Hematopoietic multipotent progenitor cell treated with erythropoietin and hydrocortisone succinate and interleukin-3 and kit ligand, for 17 days (in vitro differentiated cells): ENCODE measurements at regions not wholly inside any gene's neighbourhood (a gene's known extent, or its start where the extent isn't known, plus 50 kb on each side); places are given as distances from the start of the nearest gene placed in this dataset.

Source experiments
- DNase-seq: peaks from one replicate; pipeline ENCODE4 v3.0.0-alpha.2; 2015; ENCODE audit warnings: low spot score

DNA sequence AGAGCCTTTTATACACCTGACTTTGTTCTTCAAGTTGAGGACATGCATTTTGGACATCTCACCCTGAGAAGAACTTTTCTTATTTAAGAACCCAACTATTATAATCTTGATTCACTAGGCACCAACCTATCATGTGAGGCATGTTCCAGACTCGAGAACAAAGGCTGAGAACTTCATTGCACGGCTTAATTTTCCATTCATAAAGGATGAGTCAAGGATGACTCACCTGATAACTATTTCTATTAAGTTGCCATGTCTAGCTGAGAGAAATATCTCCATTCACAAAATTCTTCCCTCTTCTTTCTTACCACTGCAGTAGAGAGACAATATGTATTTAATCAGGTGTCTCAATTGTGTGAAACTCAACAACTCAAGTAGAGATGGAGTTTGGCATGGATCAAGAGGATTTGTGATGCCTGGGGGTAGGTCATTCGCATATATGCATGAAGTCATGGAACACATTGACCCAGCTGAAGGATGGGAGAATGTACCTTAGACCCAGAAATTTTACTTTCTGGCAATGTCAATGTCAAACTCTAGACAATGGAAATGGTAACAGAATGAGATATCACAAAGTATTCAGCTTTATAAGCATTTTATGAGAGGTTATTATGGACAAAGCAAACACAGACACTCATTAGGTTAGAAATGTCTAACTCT, 173.2 kb upstream of the PRNP start:
- DNase-seq = no peak

GRCh38 chr20:4511776-4512175, 174.5 kb upstream of the PRNP start:
- no peak for DNase-seq

GRCh38 chr20:4509825-4510522, 176.3 kb upstream of the PRNP start:
- no peak for DNase-seq

DNA sequence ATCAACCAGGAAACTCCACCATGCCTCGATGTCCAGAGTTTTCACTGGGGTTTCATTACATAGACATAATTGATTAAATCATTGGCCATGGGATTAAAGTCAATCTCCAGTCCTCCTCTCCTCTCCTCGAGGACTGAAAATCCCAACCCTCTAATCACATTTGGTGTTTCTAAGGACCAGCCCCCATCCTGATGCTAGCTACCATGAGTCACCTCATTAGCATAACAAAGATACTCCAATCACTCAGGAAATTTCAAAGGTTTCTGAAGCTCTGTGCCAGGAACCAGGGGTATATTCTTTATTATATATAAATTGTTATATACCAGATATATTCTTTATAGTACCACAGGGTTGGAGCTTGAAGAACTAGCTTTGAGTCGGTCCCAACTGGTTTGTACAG, 177.5 kb upstream of the PRNP start:
- DNase-seq = no peak

- no peak for DNase-seq
Measured at GRCh38 chr20:4507288-4507719, 179.0 kb upstream of the PRNP start.

DNA sequence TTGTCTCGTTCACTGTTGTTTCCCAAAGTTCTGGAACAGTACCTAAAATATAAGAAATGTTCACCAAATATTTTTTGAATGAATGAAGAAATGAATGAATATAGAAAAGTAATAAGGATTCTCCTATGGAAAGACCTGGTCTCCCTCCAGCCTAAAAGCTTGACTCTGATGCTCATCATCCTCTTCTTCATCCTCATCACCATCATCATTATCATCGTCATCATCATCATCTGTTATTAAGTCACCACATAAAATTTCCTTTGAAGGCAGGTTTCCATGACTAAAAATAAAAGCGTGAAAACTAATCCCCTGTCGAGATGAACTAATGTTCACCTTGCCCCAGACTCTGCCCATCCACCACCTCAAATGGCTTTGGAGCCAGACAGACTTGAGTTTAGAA, 181.4 kb upstream of the PRNP start:
- DNase-seq = no peak

GRCh38 chr20:4502756-4503155, 183.5 kb upstream of the PRNP start:
- DNase-seq = no peak

DNA sequence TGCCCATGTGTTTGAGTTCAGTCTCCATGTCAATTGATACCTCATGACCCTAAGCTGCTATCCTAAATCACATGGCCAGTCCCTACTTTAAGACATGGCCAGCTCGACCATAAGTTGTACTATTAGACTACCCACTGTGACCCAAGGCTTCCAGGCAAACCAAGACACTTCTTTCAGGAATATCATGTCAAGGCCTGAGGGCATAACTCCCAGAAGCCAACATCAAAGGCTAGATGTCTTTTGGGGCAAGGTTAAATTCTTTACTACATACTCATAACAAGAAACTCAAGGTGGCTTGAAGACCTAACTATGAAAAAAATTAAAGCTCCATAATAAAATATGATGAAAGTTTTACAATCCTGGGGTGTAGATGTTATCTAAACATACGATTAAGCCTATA, 192.9 kb upstream of the PRNP start:
- DNase-seq = no peak

GRCh38 chr20:4491643-4492042, 194.6 kb upstream of the PRNP start:
- no peak for DNase-seq

DNA sequence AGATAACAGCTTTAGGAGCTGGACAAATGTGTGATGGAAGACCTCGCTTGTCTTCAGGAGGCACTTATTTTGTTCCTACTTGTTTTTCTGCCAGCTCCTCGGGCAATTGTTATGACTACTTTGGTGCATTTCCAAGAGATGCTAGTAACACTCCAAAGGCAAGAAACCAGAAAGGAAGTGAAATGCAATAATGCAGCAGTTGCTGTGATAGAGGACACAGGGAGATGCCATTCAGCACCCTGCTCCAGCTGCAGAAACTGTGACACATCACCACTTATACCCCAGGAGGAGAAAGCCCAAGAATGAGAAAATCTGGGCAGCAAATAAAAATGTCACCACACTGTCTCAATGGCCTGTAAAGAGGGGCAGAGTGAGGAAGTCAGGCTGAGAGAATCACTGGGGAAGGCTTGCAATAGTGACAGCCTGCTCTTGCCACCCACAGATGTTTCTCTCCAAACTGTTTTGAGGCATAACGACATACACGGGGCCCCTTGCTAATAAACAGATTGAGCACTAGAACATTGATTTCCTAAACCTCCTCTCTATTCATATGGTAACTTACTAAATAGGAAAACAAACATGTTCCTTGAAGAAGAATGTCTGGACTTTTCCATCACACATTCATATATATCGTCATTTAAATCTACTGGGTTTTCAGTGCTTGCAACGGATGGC, 195.5 kb upstream of the PRNP start:
- no peak for DNase-seq

DNA sequence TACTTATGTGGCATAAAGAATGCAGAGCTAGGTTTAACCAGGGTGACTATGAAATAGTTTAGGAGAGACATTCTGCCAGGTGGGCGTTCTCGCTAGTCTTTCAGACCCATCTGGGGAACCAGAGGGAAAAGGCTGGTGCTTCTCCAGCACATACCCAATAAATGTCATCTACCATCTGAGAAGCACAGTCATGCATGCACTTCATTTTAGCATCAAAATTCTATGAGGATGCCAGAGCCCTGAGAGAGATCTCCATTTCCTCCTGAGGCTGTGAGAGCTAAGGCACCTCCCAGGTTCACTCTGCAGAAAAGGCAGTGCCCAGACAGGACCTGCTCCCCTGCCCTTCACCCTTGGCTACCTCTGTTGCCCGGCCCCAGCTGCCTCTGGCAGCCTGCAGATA, 196.2 kb upstream of the PRNP start:
- DNase-seq = no peak

DNA sequence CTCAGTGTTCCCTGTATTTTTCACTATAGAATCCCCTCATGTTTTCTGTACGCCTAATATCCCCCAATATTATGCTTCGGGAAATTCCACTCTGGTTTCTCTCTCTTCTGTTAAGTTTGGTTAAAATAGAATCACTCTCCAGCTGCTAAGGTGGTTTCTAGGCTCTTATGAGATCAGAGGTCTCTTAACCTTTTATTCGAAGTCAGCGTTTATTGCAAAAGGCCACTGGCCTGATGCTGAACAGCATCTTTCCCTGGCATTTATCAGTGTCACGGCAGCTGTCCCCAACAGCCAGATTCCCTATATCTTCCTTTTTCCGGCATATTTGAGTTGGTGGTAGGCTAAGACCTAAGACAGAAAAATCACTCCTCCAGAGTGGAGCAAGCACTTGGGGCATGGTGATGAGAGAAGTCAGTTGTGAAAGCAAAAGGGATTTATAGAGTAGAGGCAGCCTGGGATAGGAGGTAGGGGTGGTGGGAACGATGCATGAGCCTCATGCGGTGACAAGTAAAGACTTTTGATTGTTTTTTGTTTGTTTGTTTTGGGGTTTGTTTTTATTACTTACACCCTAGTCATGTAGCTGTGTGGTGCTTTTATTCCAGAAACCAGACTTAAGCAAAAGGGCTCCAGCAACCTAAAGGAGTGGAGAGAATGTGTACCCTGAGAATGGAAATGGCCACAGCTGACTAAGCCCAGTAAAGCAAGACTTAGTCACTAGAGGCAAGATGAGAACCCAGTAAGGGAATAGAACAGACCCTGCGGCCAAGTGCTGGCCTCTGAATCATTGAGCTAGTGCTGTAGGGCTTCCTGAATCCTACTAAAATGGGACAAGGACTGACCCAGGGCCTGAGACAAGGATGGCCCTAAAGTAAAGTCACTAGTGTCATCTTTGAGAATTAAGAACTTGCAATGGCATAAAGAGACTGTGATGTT, 197.6 kb upstream of the PRNP start:
- DNase-seq = no peak

GRCh38 chr20:4484379-4484997, 201.8 kb upstream of the PRNP start:
- DNase-seq = no peak

- no peak for DNase-seq
Measured at GRCh38 chr20:4483961-4484360, 202.3 kb upstream of the PRNP start.

DNA sequence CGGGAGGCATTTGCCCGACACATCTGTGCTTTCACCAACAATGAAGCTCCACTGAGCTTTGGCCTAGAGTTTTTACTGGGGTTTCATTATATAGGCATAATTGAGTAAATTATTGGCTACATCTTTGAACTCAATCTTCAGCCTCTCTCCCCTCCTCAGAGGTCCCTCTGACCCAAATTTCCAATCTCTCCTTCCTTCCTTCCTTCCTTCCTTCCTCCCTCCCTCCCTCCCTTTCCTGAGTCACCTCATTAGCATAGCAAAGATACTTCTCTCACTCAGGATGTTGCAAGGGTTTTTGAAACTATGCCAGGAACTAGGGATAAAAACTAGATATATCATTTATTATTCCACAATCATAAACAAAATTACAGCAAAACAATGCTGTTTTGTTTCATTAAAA, 202.8 kb upstream of the PRNP start:
- DNase-seq = no peak

DNA sequence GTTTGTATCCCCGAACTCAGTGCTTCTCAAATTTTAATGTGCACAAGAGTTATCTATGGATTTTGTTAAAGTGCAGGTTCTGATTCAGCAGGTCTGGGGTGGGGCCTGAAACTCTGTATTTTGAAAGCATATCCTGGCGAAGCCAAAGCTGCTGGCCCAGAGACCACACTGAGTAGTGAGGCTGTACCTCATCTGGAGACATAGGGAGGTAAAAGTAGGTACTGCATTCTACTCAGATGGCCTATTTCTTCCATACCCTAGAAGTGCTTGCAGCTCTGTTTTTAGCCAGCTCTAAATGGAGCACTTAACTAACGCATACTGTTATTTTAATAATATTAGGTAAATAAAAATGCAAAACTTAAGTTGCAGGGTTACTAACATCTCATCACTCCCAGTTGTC, 206.2 kb upstream of the PRNP start:
- no peak for DNase-seq

GRCh38 chr20:4476903-4477500, 209.3 kb upstream of the PRNP start:
- DNase-seq = no peak

- no peak for DNase-seq
Measured at GRCh38 chr20:4472906-4473305, 213.3 kb upstream of the PRNP start.

DNA sequence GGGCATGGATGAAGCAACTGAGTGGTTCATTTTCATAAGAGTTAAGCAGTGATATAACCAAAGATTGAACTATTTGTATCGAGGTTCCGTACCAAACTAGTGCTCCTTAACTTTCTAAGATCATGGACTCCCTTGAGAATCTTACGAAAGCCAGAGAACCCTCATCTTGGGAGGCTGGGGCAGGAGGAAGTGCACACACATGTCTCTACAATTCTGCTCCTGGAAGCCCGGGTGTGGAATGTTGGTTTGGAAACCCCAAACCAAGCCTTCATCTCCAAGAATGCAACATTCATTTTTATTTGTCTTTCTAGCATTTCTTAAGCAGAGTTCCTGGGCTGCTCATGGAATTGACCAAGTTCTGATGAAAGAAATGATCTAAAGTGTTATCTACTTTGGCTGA, 215.0 kb upstream of the PRNP start:
- DNase-seq = no peak

GRCh38 chr20:4470375-4470774, 215.9 kb upstream of the PRNP start:
- DNase-seq = no peak

DNA sequence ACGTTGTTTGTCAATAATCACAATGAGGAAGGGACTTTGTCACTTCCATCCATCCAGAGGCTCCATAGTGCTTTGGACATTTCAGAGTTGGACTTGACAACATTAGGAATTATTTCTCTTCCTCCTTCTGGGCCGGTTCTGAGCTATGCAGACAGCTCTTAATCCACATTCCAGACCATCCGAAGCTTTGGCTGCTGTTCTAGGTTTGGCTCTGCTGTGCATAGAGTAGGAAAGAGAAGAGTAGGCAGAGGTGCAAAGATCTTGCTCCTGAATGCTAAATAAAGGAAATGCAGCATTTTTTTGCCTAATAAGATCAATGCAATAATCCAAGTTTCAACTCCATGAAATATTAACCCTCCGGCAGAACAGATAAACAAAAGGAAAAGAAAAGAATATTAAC, 216.3 kb upstream of the PRNP start:
- no peak for DNase-seq

GRCh38 chr20:4468114-4468513, 218.1 kb upstream of the PRNP start:
- DNase-seq = no peak
